MM.1S (cell line): ENCODE measurements at regions not wholly inside any gene's neighbourhood (a gene's known extent, or its start where the extent isn't known, plus 50 kb on each side); places are given as distances from the start of the nearest gene placed in this dataset.

Experiments used
- CTCF ChIP-seq: fragments of 300-600 bp; sonication (generic); IDR thresholded peaks from 2 replicates; pipeline ENCODE4 v1.5.1; 2016; ENCODE audit warnings: antibody characterized with exemption, low read length, mixed read lengths
- EZH2 ChIP-seq: fragments of 300-600 bp; sonication (generic); optimal IDR thresholded peaks from 2 replicates; pipeline ENCODE3; 2017; ENCODE audit warnings: low read depth, mild to moderate bottlenecking, antibody characterized with exemption, low read length, mixed read lengths
- EZH2phosphoT487 ChIP-seq: fragments of 300-600 bp; sonication (generic); IDR thresholded peaks from 2 replicates; pipeline ENCODE4 v1.6.1; 2018; ENCODE audit warnings: antibody characterized with exemption, low read length

- TF ChIP-seq CTCF (no peak), EZH2 (no peak), EZH2phosphoT487 (no peak)
Measured at GRCh38 chr11:38159038-38159437, 1561.0 kb upstream of the RAG2 start.
